OCI-M2 (cell line): ENCODE measurements at regions not wholly inside any gene's neighbourhood (a gene's known extent, or its start where the extent isn't known, plus 50 kb on each side); places are given as distances from the start of the nearest gene placed in this dataset.
"Not testable (repeated sequence)": the region's sequence is repeated elsewhere in the genome, so short reads cannot be mapped to it uniquely, and the experiment has no call there.

Experiments used
- DNase-seq: peaks from one replicate; lab custom pipeline; 2025; ENCODE audit not compliant: unreplicated experiment; lab: John Stamatoyannopoulos, UW

GRCh38 chr3:176247191-176247590, 950.1 kb downstream of the TBL1XR1 start:
- no peak for DNase-seq

- DNase-seq = no peak
These were observed 977.3 kb downstream of the TBL1XR1 start for GRCh38 chr3:176219970-176220369.

- no peak for DNase-seq
These were observed 982.5 kb downstream of the TBL1XR1 start for GRCh38 chr3:176214758-176215157.

- DNase-seq = not testable (repeated sequence)
These were observed 984.0 kb downstream of the TBL1XR1 start for GRCh38 chr3:176213314-176213713.

DNA sequence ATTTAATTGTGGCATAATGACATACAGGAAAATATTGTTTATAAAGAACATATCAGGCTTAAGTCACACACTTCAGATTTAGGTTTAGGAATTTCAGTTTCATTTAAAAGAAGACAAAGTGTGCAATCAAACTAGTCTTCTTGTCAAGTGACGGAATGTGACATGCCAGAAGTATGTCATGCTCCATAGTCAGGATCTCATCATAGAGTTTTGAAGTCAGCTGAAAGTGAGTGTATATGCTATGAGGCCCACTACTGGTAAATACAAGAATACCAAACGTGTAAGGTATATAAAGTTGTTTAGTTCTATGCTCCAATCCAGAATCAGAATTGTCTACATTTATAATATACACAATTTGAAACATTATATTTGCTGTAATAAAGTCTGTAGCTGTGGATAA, 988.4 kb downstream of the TBL1XR1 start:
- no peak for DNase-seq

GRCh38 chr3:176208283-176208682, 989.0 kb downstream of the TBL1XR1 start:
- DNase-seq = no peak

DNA sequence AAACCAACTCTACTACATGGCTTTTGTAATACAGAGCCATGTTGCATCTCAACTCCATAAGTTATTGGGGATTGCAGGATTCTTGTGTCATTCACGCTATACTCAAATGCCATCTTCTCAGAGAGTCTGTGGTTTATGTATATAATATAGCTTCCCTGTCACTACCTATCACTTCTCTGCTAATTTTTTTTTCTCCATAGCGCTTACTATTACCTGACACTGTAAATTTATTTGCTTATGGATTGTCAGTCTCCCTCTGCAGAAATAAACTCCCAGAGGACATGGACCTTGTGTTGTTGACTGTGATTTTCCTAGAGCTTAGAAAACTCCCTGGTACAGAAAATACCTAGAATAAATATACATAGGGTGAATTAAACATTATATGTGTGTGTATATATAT, 990.5 kb downstream of the TBL1XR1 start:
- DNase-seq = no peak

GRCh38 chr3:176202652-176203051, 994.6 kb downstream of the TBL1XR1 start:
- DNase-seq = no peak

- no peak for DNase-seq
These were observed 1004.1 kb downstream of the TBL1XR1 start for GRCh38 chr3:176193032-176193730.

- DNase-seq = no peak
These were observed 1006.5 kb downstream of the TBL1XR1 start for GRCh38 chr3:176190755-176191154.

DNA sequence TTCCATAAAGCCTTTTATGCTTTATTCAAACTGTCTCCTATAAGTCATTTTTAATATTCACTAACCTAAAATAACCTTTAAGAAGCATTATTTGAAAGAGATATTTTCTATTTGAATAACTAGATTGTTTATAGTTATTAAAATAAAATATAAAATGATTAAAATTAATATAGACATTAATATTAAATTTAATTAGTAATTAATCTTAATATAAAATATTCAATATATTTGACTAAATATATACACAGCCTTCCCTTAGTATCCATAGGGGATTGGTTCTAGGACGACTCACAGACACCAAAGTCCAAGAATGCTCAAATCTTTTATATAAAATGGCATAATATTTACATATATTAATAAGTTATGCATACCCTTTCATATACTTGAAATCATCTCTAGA, 1014.1 kb downstream of the TBL1XR1 start:
- DNase-seq = no peak

GRCh38 chr3:176174060-176174459, 1023.2 kb downstream of the TBL1XR1 start:
- no peak for DNase-seq

- DNase-seq = no peak
These were observed 1024.8 kb downstream of the TBL1XR1 start for GRCh38 chr3:176172492-176172891.

DNA sequence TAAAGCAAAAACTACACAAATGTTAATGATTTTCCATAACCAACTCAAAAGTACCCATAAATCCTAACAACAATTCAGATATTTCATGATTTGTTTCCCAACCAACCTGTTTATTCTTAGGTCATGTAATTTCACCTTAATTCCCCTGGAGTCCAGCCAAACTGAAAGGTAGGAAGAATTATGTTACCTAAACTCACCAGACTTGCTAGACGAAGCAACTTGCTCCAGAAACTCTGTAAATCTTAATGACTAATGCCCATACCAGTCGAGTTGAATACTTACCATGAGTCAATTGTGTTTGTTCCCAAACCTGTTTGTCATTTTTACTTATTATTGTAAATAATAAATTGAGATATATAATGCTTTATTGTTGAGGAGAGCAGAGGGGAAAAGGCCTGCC, 1030.0 kb downstream of the TBL1XR1 start:
- no peak for DNase-seq

DNA sequence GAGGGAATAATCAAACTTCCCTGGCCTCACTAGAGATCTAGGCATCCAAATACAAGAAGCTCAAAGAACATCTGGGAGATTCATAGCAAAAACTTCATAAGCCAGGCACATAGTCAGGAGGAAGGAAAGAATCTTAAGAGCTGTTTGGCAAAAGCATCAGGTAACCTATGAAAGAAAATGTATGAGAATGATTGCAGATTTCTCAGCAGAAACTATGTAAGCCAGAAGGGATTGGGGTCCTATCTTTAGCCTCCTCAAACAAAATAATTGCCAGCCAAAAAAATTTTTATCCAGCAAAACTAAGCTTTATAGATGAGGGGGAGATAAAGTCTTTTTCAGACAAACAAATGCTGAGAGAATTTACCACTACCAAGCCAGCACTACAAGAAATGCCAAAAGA, 1036.3 kb downstream of the TBL1XR1 start:
- DNase-seq = no peak

GRCh38 chr3:176159796-176160195, 1037.5 kb downstream of the TBL1XR1 start:
- no peak for DNase-seq

GRCh38 chr3:176155012-176155411, 1042.3 kb downstream of the TBL1XR1 start:
- no peak for DNase-seq

DNA sequence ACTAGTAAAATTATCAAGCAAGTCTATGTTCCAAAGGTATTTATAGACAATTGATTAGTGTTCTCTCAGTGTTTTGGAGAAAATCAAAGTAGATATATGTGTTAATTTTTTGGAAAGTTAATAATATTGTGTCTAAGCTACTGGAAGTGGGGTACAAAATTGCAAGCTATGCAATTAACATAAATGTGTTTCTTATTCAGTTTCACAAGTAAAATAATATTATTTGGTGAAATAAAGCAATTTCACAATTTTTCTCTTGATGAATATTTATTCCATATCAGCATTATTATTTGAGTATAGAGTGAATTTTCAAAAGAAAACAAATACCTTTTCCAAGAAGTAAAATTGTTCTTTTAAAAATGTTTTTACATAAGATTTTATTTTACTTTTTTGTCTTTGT, 1047.7 kb downstream of the TBL1XR1 start:
- DNase-seq = no peak

- DNase-seq = no peak
These were observed 1050.0 kb downstream of the TBL1XR1 start for GRCh38 chr3:176147251-176147650.

- DNase-seq = no peak
These were observed 1055.4 kb downstream of the TBL1XR1 start for GRCh38 chr3:176141837-176142236.

- DNase-seq = no peak
These were observed 1076.8 kb downstream of the TBL1XR1 start for GRCh38 chr3:176120507-176120906.

DNA sequence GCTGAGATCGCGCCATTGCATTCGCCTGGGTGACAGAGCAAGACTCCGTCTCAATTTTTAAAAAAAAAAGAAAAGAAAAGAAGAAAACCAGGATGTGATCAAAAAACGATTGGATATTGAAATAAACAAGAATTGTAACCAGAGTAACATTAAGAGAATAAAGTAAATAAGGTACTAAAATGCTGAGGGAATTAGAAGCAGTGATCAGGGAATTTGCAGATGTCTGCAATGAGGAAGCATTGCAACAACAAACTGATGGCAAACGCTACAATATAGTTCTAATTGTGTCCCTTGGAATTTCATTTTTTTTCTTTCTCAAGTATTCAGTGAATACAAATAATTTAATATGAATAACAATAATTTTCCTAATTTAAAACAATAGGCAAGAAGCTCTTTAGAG, 1077.5 kb downstream of the TBL1XR1 start:
- no peak for DNase-seq

DNA sequence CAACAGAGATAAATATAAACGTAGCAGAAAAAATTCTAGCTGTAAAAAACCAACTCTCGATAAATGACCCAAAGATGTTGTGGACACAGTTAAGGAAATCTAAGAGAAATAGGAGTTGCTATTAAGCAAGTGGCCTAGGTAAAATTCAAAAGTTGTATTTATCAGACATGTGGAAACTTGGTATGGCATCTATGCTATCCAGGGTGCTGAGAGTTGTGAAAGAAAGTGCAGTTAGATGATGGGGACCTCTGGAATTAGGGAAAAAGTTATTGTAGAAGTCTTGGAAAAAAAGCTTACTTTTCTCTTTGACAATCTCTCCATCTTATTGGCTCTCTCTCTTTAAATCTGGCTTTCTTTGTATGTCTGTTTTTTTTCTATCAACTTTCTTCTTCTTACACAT, 1090.9 kb downstream of the TBL1XR1 start:
- DNase-seq = no peak
